Thyroid gland (tissue), 4 donors: ENCODE measurements at regions not wholly inside any gene's neighbourhood (a gene's known extent, or its start where the extent isn't known, plus 50 kb on each side); places are given as distances from the start of the nearest gene placed in this dataset.

Source experiments
- CTCF ChIP-seq, 6 experiments: fragments of 200-600 bp in 3 of 6; fragments of 450-650 bp in 3 of 6; sonication (generic) in 3 of 6; IDR thresholded peaks; one replicate each; pipeline ENCODE4 v1.5.1; 2016 to 2019; ENCODE audit warnings: antibody characterized with exemption in 6 of 6, mild to moderate bottlenecking in 2 of 6, inconsistent platforms in 1 of 6, moderate library complexity in 1 of 6
- POLR2A ChIP-seq, 2 donors: fragments of 450-650 bp; IDR thresholded peaks; one replicate each; pipeline ENCODE4 v1.6.1; 2017; ENCODE audit warnings: antibody characterized with exemption in 2 of 2, mild to moderate bottlenecking in 2 of 2, moderate library complexity in 1 of 2

- TF ChIP-seq CTCF (IDR thresholded peaks at IDR 0.05): no peak
- TF ChIP-seq POLR2A (IDR thresholded peaks at IDR 0.05): no peak
Observed at GRCh38 chr6:2369606-2370005, 124.2 kb upstream of the GMDS start.
